Lower leg skin (tissue), 3 donors: ENCODE measurements at regions not wholly inside any gene's neighbourhood (a gene's known extent, or its start where the extent isn't known, plus 50 kb on each side); places are given as distances from the start of the nearest gene placed in this dataset.

Experiments used
- POLR2A ChIP-seq, 2 donors: fragments of 450-650 bp; IDR thresholded peaks; one replicate each; pipeline ENCODE4 v1.6.1; 2016 to 2017; ENCODE audit warnings: antibody characterized with exemption in 2 of 2, mild to moderate bottlenecking in 1 of 2, moderate library complexity in 1 of 2
- TF ChIP-seq, protein P1 (sequence below), 3 donors: fragments of 450-650 bp; IDR thresholded peaks; one replicate each; pipeline ENCODE4 v1.5.1; 2016; ENCODE audit warnings: antibody characterized with exemption in 3 of 3, mild to moderate bottlenecking in 3 of 3, moderate library complexity in 2 of 3

DNA sequence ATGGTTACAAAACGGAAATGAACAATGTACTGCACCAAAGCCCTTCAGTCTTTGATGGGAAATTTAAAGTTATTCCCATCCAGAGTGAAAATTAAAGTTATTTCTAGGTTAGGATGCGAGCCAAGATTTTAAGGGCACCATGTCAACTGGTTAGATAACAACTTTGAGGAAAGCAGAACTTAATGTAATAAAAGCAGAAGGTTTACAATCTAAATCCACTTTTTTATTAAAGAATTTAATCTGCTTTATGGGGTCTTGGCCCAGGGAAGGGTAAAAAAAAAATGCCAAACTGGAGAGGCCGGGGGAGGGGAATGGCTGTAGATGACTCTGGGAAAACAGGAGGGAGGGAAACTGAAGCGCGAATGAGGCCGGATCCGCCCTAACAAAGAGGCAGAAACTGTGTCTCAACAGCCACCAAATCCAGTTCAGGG lies 108.2 kb upstream of the ATF7IP start:
- TF ChIP-seq POLR2A (IDR thresholded peaks at IDR 0.05), result no peak
- TF ChIP-seq, protein P1, sequence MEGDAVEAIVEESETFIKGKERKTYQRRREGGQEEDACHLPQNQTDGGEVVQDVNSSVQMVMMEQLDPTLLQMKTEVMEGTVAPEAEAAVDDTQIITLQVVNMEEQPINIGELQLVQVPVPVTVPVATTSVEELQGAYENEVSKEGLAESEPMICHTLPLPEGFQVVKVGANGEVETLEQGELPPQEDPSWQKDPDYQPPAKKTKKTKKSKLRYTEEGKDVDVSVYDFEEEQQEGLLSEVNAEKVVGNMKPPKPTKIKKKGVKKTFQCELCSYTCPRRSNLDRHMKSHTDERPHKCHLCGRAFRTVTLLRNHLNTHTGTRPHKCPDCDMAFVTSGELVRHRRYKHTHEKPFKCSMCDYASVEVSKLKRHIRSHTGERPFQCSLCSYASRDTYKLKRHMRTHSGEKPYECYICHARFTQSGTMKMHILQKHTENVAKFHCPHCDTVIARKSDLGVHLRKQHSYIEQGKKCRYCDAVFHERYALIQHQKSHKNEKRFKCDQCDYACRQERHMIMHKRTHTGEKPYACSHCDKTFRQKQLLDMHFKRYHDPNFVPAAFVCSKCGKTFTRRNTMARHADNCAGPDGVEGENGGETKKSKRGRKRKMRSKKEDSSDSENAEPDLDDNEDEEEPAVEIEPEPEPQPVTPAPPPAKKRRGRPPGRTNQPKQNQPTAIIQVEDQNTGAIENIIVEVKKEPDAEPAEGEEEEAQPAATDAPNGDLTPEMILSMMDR (IDR thresholded peaks at IDR 0.05), result no peak
